ENCODE measurements at regions not wholly inside any gene's neighbourhood (a gene's known extent, or its start where the extent isn't known, plus 50 kb on each side); places are given as distances from the start of the nearest gene placed in this dataset.
A peak's percentile ranks its signal among the peaks of the same experiment; 100 is the strongest.

GRCh38 chr13:44051918-44052675 lies 172.4 kb downstream of the LACC1 start (continued):
- no peak for TF ChIP-seq ETS1 (IDR thresholded peaks at IDR 0.05)
- no peak for TF ChIP-seq STAT1 (IDR thresholded peaks at IDR 0.05; ENCODE audit: unreplicated experiment)
- no peak for TF ChIP-seq CREB1 (CRISPR knock-in tag; IDR thresholded peaks at IDR 0.05; ENCODE audit: low read depth)
- no peak for TF ChIP-seq EZH2phosphoT487 (IDR thresholded peaks at IDR 0.05; ENCODE audit: unreplicated experiment)

- Histone ChIP-seq H2AFZ (peak overlapping the region; percentile 43), H3K4me2 (peak overlapping the region; percentile 67), H3K27ac (ENCODE audit: low read depth) (0 out of 2 replicates have a peak overlapping the region, but pooled peaks have one; percentile 11), H4K20me1 (replicated peaks; ENCODE audit: insufficient read depth) (no peaks in the 10 kb centered on the region), H3K36me3 (ENCODE audit: insufficient read depth) (no peaks in the 10 kb centered on the region), H3K9me2 (ENCODE audit: insufficient read depth) (no peaks in the 10 kb centered on the region), H3K4me1 (ENCODE audit: insufficient read depth) (peaks cover 19% of the 10 kb centered on the region), H3K79me2 (replicated peaks; ENCODE audit: insufficient read depth) (no peaks in the 10 kb centered on the region), H3K27me3 (ENCODE audit: insufficient read depth) (peaks cover 9% of the 10 kb centered on the region), H3K4me3 (no peak overlapping the region), H3F3A (replicated peaks; ENCODE audit: low read depth) (no peaks in the 10 kb centered on the region)
- Mint-ChIP-seq H3K36me3 (ENCODE audit: low read depth) (no peaks in the 10 kb centered on the region), H3K9me3 (no peaks in the 10 kb centered on the region), H3K27me3 (ENCODE audit: insufficient read depth, low read depth, poor library complexity) (no peaks in the 10 kb centered on the region), H3K4me1 (peaks cover 21% of the 10 kb centered on the region), H3K4me3 (no peak overlapping the region), H3K27ac (no peak overlapping the region; the same call in 1 of the 2 replicates)
- ATAC-seq: peak; percentile 87
- TF ChIP-seq ETS1 (IDR thresholded peaks at IDR 0.05) (no peak), ZNF331 (CRISPR knock-in tag; IDR thresholded peaks at IDR 0.05; ENCODE audit: low read depth) (no peak)
- DNase-seq (ENCODE audit: low spot score): peak; percentile 60
Observed at GRCh38 chr13:44052780-44053184, 173.1 kb downstream of the LACC1 start.

GRCh38 chr13:44053208-44053607 lies 173.5 kb downstream of the LACC1 start:
- peak; percentile 45 for DNase-seq (ENCODE audit: low spot score)
- Histone ChIP-seq H3K9me2 (ENCODE audit: insufficient read depth) (no peaks in the 10 kb centered on the region), H3K4me3 (no peak overlapping the region), H3K27ac (ENCODE audit: low read depth) (no peak overlapping the region), H3K36me3 (ENCODE audit: insufficient read depth) (no peaks in the 10 kb centered on the region), H3K79me2 (replicated peaks; ENCODE audit: insufficient read depth) (no peaks in the 10 kb centered on the region), H3K27me3 (ENCODE audit: insufficient read depth) (peaks cover 13% of the 10 kb centered on the region), H3K4me2 (no peak overlapping the region; the same call in 1 of the 2 replicates), H3F3A (replicated peaks; ENCODE audit: low read depth) (no peaks in the 10 kb centered on the region), H3K4me1 (ENCODE audit: insufficient read depth) (peaks cover 21% of the 10 kb centered on the region), H2AFZ (peak overlapping the region; percentile 10; the same call in 1 of the 2 replicates), H4K20me1 (replicated peaks; ENCODE audit: insufficient read depth) (no peaks in the 10 kb centered on the region)
- no peak overlapping the region for H3K4me3 Mint-ChIP-seq
- H3K27me3 Mint-ChIP-seq (ENCODE audit: insufficient read depth, low read depth, poor library complexity): no peaks in the 10 kb centered on the region
- TF ChIP-seq CTCF (conservative IDR thresholded peaks at IDR 0.05; ENCODE audit: low read depth in 2 of 2): peak in 1 of 2 experiments; percentile 40; a peak in 3 of 4 replicates
- no peak for TF ChIP-seq ZNF331 (CRISPR knock-in tag; IDR thresholded peaks at IDR 0.05; ENCODE audit: low read depth)
- H3K9me3 Mint-ChIP-seq: no peaks in the 10 kb centered on the region
- peak; percentile 69 for ATAC-seq
- no peaks in the 10 kb centered on the region for H3K36me3 Mint-ChIP-seq (ENCODE audit: low read depth)
- peaks cover 23% of the 10 kb centered on the region for H3K4me1 Mint-ChIP-seq
- H3K27ac Mint-ChIP-seq: no peak overlapping the region
